Activated CD8-positive, alpha-beta T cell treated with anti-CD3 and anti-CD28 coated beads for 36 hours (primary cell): ENCODE measurements at regions not wholly inside any gene's neighbourhood (a gene's known extent, or its start where the extent isn't known, plus 50 kb on each side); places are given as distances from the start of the nearest gene placed in this dataset.

ENCODE experiments used
- ATAC-seq: fragments of 200-7000 bp; cut with Tn5 transposase; one replicate; pipeline ENCODE4 v1.10.0; 2021; ENCODE audit warnings: mild to moderate bottlenecking, moderate library complexity
- CTCF ChIA-PET: fragments of 350-600 bp; sonication (Branson Sonifier 250); formaldehyde crosslinking; loops from one replicate; lab custom pipeline; 2021; ENCODE audit warnings: antibody characterized with exemption; lab: Charles Lee
- POLR2A ChIA-PET: fragments of 350-600 bp; sonication (Branson Sonifier 250); formaldehyde crosslinking; loops from one replicate; lab custom pipeline; 2021; ENCODE audit warnings: antibody characterized with exemption; lab: Charles Lee
- DNase-seq: peaks from one replicate; pipeline ENCODE4 v3.0.0-alpha.2; 2020
- H3K27ac Mint-ChIP-seq: one replicate; pipeline ENCODE4 v1.8.0; 2021; ENCODE audit warnings: mild to moderate bottlenecking, mixed read lengths
- H3K27me3 Mint-ChIP-seq: one replicate; pipeline ENCODE4 v1.8.0; 2021; ENCODE audit warnings: mixed read lengths
- H3K36me3 Mint-ChIP-seq: one replicate; pipeline ENCODE4 v1.8.0; 2021; ENCODE audit warnings: low read depth, mixed read lengths
- H3K4me1 Mint-ChIP-seq: one replicate; pipeline ENCODE4 v1.8.0; 2021; ENCODE audit warnings: low read depth, mixed read lengths
- H3K4me3 Mint-ChIP-seq: one replicate; pipeline ENCODE4 v1.8.0; 2021; ENCODE audit warnings: mild to moderate bottlenecking, moderate library complexity, mixed read lengths
- H3K9me3 Mint-ChIP-seq: one replicate; pipeline ENCODE4 v1.8.0; 2021; ENCODE audit warnings: mixed read lengths
- CTCF ChIP-seq: fragments of 200-600 bp; IDR thresholded peaks from one replicate; pipeline ENCODE4 v1.8.0; 2022; ENCODE audit warnings: antibody characterized with exemption, mild to moderate bottlenecking
- intact Hi-C: fragments of 100-400 bp; cut with micrococcal nuclease; formaldehyde crosslinking; loops from one replicate; pipeline ENCODE4 v1.10.0; 2022

- no peak for TF ChIP-seq CTCF
- ATAC-seq (no peak), DNase-seq (no peak)
- Mint-ChIP-seq H3K36me3 (no peaks in the 10 kb centered on the region), H3K27me3 (no peaks in the 10 kb centered on the region), H3K27ac (no peak overlapping the region), H3K9me3 (no peaks in the 10 kb centered on the region), H3K4me3 (no peak overlapping the region), H3K4me1 (no peaks in the 10 kb centered on the region)
- POLR2A ChIA-PET, result no interaction called here
- intact Hi-C loops, result no loop called here
- CTCF ChIA-PET, result no interaction called here
Measured at GRCh38 chr3:194828926-194829325, 143.2 kb downstream of the FAM43A start.

- no peak overlapping the region for H3K27ac Mint-ChIP-seq
- DNase-seq (no peak), ATAC-seq (no peak)
- H3K4me1 Mint-ChIP-seq, result no peaks in the 10 kb centered on the region
- H3K9me3 Mint-ChIP-seq, result no peaks in the 10 kb centered on the region
- no peaks in the 10 kb centered on the region for H3K27me3 Mint-ChIP-seq
- no peak for TF ChIP-seq CTCF
- CTCF ChIA-PET, result no interaction called here
- POLR2A ChIA-PET, result interaction anchor here (1.1 kb wide), 1 partner anchor 16 kb away, joined by 3 read pairs; no protein-coding TSS in a partner anchor
- H3K36me3 Mint-ChIP-seq, result no peaks in the 10 kb centered on the region
- H3K4me3 Mint-ChIP-seq, result no peak overlapping the region
- intact Hi-C loops, result no loop called here
Measured at GRCh38 chr3:194830401-194830800, 144.7 kb downstream of the FAM43A start.

GRCh38 chr3:194830978-194831377 lies 145.3 kb downstream of the FAM43A start:
- ATAC-seq (no peak), DNase-seq (no peak)
- POLR2A ChIA-PET, result interaction anchor here (1.1 kb wide), 1 partner anchor 16 kb away, joined by 3 read pairs; no protein-coding TSS in a partner anchor
- no peak for TF ChIP-seq CTCF
- H3K27me3 Mint-ChIP-seq, result no peaks in the 10 kb centered on the region
- CTCF ChIA-PET, result interaction anchor here (0.6 kb wide), 1 partner anchor 25 kb away, joined by 3 read pairs; no protein-coding TSS in a partner anchor
- no peak overlapping the region for H3K4me3 Mint-ChIP-seq
- H3K27ac Mint-ChIP-seq, result no peak overlapping the region
- H3K4me1 Mint-ChIP-seq, result no peaks in the 10 kb centered on the region
- no peaks in the 10 kb centered on the region for H3K36me3 Mint-ChIP-seq
- intact Hi-C loops, result no loop called here
- no peaks in the 10 kb centered on the region for H3K9me3 Mint-ChIP-seq

GRCh38 chr3:194832346-194833104 lies 146.8 kb downstream of the FAM43A start:
- Mint-ChIP-seq H3K4me3 (no peak overlapping the region), H3K9me3 (no peaks in the 10 kb centered on the region), H3K27me3 (no peaks in the 10 kb centered on the region), H3K4me1 (no peaks in the 10 kb centered on the region), H3K27ac (no peak overlapping the region), H3K36me3 (no peaks in the 10 kb centered on the region)
- POLR2A ChIA-PET, result no interaction called here
- intact Hi-C loops, result no loop called here
- DNase-seq, result no peak
- CTCF ChIA-PET, result no interaction called here
- ATAC-seq, result no peak
- TF ChIP-seq CTCF, result no peak

GRCh38 chr3:194833114-194833910 lies 147.6 kb downstream of the FAM43A start:
- Mint-ChIP-seq H3K9me3 (no peaks in the 10 kb centered on the region), H3K36me3 (no peaks in the 10 kb centered on the region), H3K4me1 (no peaks in the 10 kb centered on the region), H3K4me3 (no peak overlapping the region), H3K27ac (no peak overlapping the region), H3K27me3 (no peaks in the 10 kb centered on the region)
- ChIA-PET POLR2A (no interaction called here), CTCF (no interaction called here)
- TF ChIP-seq CTCF, result no peak
- intact Hi-C loops, result no loop called here
- ATAC-seq (no peak), DNase-seq (no peak)
